LNCAP (cell line): ENCODE measurements at regions not wholly inside any gene's neighbourhood (a gene's known extent, or its start where the extent isn't known, plus 50 kb on each side); places are given as distances from the start of the nearest gene placed in this dataset.

Experiments
- TF ChIP-seq, protein P1 (sequence below): fragments of 450-650 bp; IDR thresholded peaks from 2 replicates; pipeline ENCODE4 v1.5.1; 2017; ENCODE audit warnings: mild to moderate bottlenecking

GRCh38 chr12:82187011-82187410 is 171.2 kb downstream of the CCDC59 start:
- TF ChIP-seq, protein P1, sequence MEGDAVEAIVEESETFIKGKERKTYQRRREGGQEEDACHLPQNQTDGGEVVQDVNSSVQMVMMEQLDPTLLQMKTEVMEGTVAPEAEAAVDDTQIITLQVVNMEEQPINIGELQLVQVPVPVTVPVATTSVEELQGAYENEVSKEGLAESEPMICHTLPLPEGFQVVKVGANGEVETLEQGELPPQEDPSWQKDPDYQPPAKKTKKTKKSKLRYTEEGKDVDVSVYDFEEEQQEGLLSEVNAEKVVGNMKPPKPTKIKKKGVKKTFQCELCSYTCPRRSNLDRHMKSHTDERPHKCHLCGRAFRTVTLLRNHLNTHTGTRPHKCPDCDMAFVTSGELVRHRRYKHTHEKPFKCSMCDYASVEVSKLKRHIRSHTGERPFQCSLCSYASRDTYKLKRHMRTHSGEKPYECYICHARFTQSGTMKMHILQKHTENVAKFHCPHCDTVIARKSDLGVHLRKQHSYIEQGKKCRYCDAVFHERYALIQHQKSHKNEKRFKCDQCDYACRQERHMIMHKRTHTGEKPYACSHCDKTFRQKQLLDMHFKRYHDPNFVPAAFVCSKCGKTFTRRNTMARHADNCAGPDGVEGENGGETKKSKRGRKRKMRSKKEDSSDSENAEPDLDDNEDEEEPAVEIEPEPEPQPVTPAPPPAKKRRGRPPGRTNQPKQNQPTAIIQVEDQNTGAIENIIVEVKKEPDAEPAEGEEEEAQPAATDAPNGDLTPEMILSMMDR, result no peak

DNA sequence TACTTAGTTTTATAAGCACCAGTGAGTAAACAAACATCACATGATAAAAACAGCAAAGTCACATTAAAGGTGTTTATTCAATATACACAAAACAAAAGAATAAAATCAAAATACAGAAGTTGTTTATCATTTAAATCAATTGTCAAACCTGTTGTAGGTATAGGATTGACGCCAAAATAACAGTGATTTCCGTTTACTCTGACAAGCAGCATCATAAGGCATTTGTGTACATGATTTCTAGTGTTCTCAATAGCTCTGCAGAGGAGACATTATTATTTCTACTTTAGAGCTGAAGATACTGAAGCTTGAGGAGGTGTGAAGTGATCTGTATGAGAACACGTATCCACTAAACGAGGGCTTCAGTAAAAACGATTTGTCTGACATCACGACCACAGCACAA is 171.9 kb downstream of the CCDC59 start:
- TF ChIP-seq, protein P1, result no peak

DNA sequence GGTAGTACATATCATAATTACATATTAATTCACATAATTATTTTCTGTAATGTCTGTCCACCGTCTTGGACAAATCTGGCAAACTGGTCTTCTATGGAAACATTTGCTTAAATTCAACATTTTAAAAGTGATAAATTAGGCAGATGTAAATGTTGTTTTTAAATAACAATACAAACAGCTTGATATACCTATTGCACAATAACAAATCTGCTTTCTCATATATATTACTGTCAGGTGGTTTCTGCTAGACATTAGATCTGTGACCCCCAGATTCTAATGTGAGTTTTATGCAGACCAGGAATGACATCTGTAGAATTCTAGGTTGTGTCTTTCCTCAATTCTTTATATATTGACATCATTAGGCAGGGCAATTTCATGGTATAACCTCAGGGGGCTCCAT is 173.3 kb downstream of the CCDC59 start:
- TF ChIP-seq, protein P1, result no peak

GRCh38 chr12:82182601-82183190 is 175.5 kb downstream of the CCDC59 start:
- TF ChIP-seq, protein P1, result no peak

GRCh38 chr12:82176761-82177490 is 181.3 kb downstream of the CCDC59 start:
- TF ChIP-seq, protein P1, result no peak

GRCh38 chr12:82176026-82176425 is 182.2 kb downstream of the CCDC59 start:
- TF ChIP-seq, protein P1, result no peak

DNA sequence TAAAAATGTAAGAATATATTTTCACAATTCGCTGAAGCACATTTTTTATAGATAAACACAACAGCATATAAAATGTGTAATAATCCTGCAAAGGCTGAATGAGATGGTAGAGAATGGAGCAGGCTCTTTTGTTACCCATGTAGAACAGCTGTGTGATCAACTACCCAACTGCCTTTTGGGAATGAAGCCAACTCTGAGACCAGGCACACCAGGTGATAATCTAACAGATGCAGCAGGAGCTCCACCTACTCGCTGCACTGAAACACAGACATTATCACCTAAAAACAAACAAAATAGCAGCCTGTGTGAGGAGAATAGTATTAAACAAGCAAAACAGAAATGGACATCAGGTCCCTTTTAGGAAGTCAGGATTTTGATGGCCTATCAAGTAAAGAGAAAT is 183.3 kb downstream of the CCDC59 start:
- TF ChIP-seq, protein P1, result peak; percentile 46; the same call in 1 of the 2 replicates
